HG02938 (cell line): ENCODE measurements at regions not wholly inside any gene's neighbourhood (a gene's known extent, or its start where the extent isn't known, plus 50 kb on each side); places are given as distances from the start of the nearest gene placed in this dataset.

Experiments
- ATAC-seq: cut with Tn5 transposase; IDR thresholded peaks from one replicate; pipeline ENCODE4 v1.9.1; 2021; ENCODE audit warnings: mild to moderate bottlenecking, moderate library complexity; ENCODE audit not compliant: unreplicated experiment

GRCh38 chr17:69936996-69937395 is 138.0 kb upstream of the KCNJ16 start:
- no peak for ATAC-seq

GRCh38 chr17:69943058-69943457 is 132.0 kb upstream of the KCNJ16 start:
- ATAC-seq = no peak

GRCh38 chr17:69944406-69944805 is 130.6 kb upstream of the KCNJ16 start:
- ATAC-seq = no peak

GRCh38 chr17:69945698-69946185 is 129.3 kb upstream of the KCNJ16 start:
- no peak for ATAC-seq

GRCh38 chr17:69947027-69947759 is 127.8 kb upstream of the KCNJ16 start:
- no peak for ATAC-seq

- ATAC-seq = no peak
These were observed 126.6 kb upstream of the KCNJ16 start for GRCh38 chr17:69948406-69948805.

- ATAC-seq = no peak
These were observed 125.5 kb upstream of the KCNJ16 start for GRCh38 chr17:69949496-69949895.

GRCh38 chr17:69949973-69950695 is 124.9 kb upstream of the KCNJ16 start:
- ATAC-seq = no peak

- no peak for ATAC-seq
These were observed 124.2 kb upstream of the KCNJ16 start for GRCh38 chr17:69950701-69951418.

- no peak for ATAC-seq
These were observed 120.6 kb upstream of the KCNJ16 start for GRCh38 chr17:69954241-69954925.

GRCh38 chr17:69958063-69958462 is 117.0 kb upstream of the KCNJ16 start:
- no peak for ATAC-seq

GRCh38 chr17:69959283-69959682 is 115.7 kb upstream of the KCNJ16 start:
- ATAC-seq = no peak

- no peak for ATAC-seq
These were observed 114.3 kb upstream of the KCNJ16 start for GRCh38 chr17:69960755-69961154.

- no peak for ATAC-seq
These were observed 113.4 kb upstream of the KCNJ16 start for GRCh38 chr17:69961501-69962145.

- no peak for ATAC-seq
These were observed 112.5 kb upstream of the KCNJ16 start for GRCh38 chr17:69962436-69962995.

- no peak for ATAC-seq
These were observed 107.1 kb upstream of the KCNJ16 start for GRCh38 chr17:69967910-69968411.

GRCh38 chr17:69969897-69970296 is 105.1 kb upstream of the KCNJ16 start:
- no peak for ATAC-seq

- no peak for ATAC-seq
These were observed 102.8 kb upstream of the KCNJ16 start for GRCh38 chr17:69972251-69972650.

GRCh38 chr17:69975808-69976207 is 99.2 kb upstream of the KCNJ16 start:
- ATAC-seq = no peak

- ATAC-seq = no peak
These were observed 96.9 kb upstream of the KCNJ16 start for GRCh38 chr17:69978056-69978646.
